Ovary (tissue), 7 donors: ENCODE measurements at regions not wholly inside any gene's neighbourhood (a gene's known extent, or its start where the extent isn't known, plus 50 kb on each side); places are given as distances from the start of the nearest gene placed in this dataset. TPM values are rescaled to one million over a fixed set of nuclear protein-coding genes. Genes with fewer than 3 reads are reported as not detected.
"Not testable (repeated sequence)": the region's sequence is repeated elsewhere in the genome, so short reads cannot be mapped to it uniquely, and the experiment has no call there.

ENCODE experiments used
- DNase-seq, 5 donors: peaks; one replicate each; pipeline ENCODE4 v3.0.0-alpha.2; 2019 to 2020
- H3K27ac ChIP-seq, 2 donors: fragments of 200-600 bp; one replicate each; pipeline versions ENCODE4 v1.5.1 to v1.8.0; 2019 to 2022
- H3K27me3 ChIP-seq: fragments of 200-600 bp; one replicate; pipeline ENCODE4 v1.8.0; 2022
- H3K36me3 ChIP-seq: fragments of 200-600 bp; sonication (generic); one replicate; pipeline ENCODE4 v1.5.1; 2019
- H3K4me1 ChIP-seq: one replicate; pipeline ENCODE4 v1.8.1; 2013; ENCODE audit warnings: mild to moderate bottlenecking, moderate library complexity; ENCODE audit not compliant: insufficient read depth
- H3K4me3 ChIP-seq: fragments of 200-600 bp; sonication (generic); one replicate; pipeline ENCODE4 v1.5.1; 2017
- H3K9me3 ChIP-seq, 2 donors: fragments of 200-600 bp in 1 of 2; sonication (generic) in 1 of 2; one replicate each; pipeline versions ENCODE4 v1.5.1 to v1.8.1; 2013 to 2019; ENCODE audit warnings: mild to moderate bottlenecking in 1 of 2, moderate library complexity in 1 of 2
- EP300 ChIP-seq: sonication (generic); formaldehyde crosslinking; IDR thresholded peaks from one replicate; pipeline ENCODE4 v1.6.1; 2017; ENCODE audit warnings: antibody characterized with exemption
- POLR2A ChIP-seq: fragments of 450-650 bp; IDR thresholded peaks from one replicate; pipeline ENCODE4 v1.6.1; 2017; ENCODE audit warnings: antibody characterized with exemption, mild to moderate bottlenecking, moderate library complexity
- WGBS, 3 donors: extraction: QIAGEN DNeasy Blood & Tissue Kit in 1 of 3; methylation state at CpG; one replicate each; pipeline versions ENCODE4 v1.1.5 to v1.1.7; 2013 to 2017; 5-methylcytosine and 5-hydroxymethylcytosine counted together
- intact Hi-C, 4 donors: fragments of 100-400 bp; cut with DNase I; formaldehyde crosslinking; loops; one replicate each; pipeline versions ENCODE4 v1.11.0 to v1.15.1; 2022 to 2023
- small RNA-seq: library from RNA; depleted of rRNA; stranded (forward); fragments of <200 nt; gene quantifications from one replicate; pipeline ENCODE3, GENCODE V24; 2016
- TF ChIP-seq, protein P1 (sequence below), 3 donors: fragments of 450-650 bp in 2 of 3; fragments of 200-600 bp in 1 of 3; IDR thresholded peaks; one replicate each; pipeline versions ENCODE4 v1.5.1 to v1.8.0; 2016 to 2022; ENCODE audit warnings: antibody characterized with exemption in 3 of 3, mild to moderate bottlenecking in 1 of 3
- donor health status: DM: no; HTN: no; CAD: no; lungs with moderate emphysema.
- donor health status: DM: no; HTN: no; CAD: no.
- donor health status: Bipolar disorder and iron deficiency.
- donor health status: DM: no; HTN: no; CAD: no.
- donor health status: DM: yes; HTN: yes; CAD: no.

DNA sequence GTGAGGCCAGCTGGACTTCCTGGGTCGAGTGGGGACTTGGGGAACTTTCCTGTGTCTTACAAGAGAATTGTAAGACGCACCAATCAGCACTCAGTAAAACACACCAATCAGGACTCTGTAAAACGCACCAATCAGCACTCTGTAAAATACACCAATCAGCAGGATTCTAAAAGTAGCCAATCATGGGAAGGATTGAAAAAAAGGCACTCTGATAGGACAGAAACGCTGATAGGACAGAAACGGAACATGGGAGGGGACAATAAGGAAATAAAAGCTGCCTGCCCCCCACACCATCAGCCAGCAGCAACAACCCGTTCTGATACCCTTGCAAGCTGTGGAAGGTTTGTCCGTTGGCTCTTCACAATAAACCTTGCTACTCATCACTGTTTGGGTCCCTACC is 73.1 kb upstream of the SGCG start:
- Histone ChIP-seq H3K27me3 (no peaks in the 10 kb centered on the region), H3K4me3 (no peak overlapping the region), H3K36me3 (no peaks in the 10 kb centered on the region), H3K9me3 (no peaks in the 10 kb centered on the region), H3K27ac (no peak overlapping the region), H3K4me1 (no peaks in the 10 kb centered on the region)
- 91 to 94% (median 92%) methylated on average over 7 of the region's 7 CpGs for WGBS, 3 donors
- TF ChIP-seq, protein P1, sequence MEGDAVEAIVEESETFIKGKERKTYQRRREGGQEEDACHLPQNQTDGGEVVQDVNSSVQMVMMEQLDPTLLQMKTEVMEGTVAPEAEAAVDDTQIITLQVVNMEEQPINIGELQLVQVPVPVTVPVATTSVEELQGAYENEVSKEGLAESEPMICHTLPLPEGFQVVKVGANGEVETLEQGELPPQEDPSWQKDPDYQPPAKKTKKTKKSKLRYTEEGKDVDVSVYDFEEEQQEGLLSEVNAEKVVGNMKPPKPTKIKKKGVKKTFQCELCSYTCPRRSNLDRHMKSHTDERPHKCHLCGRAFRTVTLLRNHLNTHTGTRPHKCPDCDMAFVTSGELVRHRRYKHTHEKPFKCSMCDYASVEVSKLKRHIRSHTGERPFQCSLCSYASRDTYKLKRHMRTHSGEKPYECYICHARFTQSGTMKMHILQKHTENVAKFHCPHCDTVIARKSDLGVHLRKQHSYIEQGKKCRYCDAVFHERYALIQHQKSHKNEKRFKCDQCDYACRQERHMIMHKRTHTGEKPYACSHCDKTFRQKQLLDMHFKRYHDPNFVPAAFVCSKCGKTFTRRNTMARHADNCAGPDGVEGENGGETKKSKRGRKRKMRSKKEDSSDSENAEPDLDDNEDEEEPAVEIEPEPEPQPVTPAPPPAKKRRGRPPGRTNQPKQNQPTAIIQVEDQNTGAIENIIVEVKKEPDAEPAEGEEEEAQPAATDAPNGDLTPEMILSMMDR (IDR thresholded peaks at IDR 0.05), result no peak
- TF ChIP-seq EP300 (no peak), POLR2A (no peak)
- no peak for DNase-seq
- intact Hi-C loops, result no loop called here

DNA sequence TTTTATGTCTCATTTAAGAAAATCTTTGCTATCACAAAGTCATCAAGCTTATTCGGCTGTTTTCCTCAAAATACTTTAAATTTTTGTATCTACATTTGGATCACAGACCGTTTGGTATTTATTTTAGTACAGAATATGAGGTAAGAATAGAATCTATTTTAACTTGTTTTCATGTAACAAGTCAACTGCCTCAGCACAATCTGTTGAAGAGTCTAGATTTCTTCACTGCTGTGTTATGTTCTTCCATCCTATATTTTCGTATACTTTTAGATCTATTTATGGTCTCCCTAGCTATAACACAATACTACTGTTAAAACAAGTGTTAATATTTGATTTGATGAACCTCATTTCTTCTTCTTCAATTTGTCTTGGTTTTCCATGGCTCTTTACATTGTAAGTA is 61.6 kb upstream of the SGCG start:
- DNase-seq, result no peak
- WGBS, 3 donors, result 67 to 72% (median 70%) methylated on average over 3 of the region's 3 CpGs
- intact Hi-C loops, result no loop called here
- H3K4me1 ChIP-seq, result no peaks in the 10 kb centered on the region
- H3K9me3 ChIP-seq, result peaks cover 0 to 4% of the 10 kb centered on the region in 2 donors
- H3K27ac ChIP-seq, result no peak overlapping the region
- TF ChIP-seq, protein P1 (IDR thresholded peaks at IDR 0.05), result no peak
- TF ChIP-seq EP300 (no peak), POLR2A (no peak)
- H3K27me3 ChIP-seq, result no peaks in the 10 kb centered on the region
- H3K36me3 ChIP-seq, result no peaks in the 10 kb centered on the region
- no peak overlapping the region for H3K4me3 ChIP-seq

DNA sequence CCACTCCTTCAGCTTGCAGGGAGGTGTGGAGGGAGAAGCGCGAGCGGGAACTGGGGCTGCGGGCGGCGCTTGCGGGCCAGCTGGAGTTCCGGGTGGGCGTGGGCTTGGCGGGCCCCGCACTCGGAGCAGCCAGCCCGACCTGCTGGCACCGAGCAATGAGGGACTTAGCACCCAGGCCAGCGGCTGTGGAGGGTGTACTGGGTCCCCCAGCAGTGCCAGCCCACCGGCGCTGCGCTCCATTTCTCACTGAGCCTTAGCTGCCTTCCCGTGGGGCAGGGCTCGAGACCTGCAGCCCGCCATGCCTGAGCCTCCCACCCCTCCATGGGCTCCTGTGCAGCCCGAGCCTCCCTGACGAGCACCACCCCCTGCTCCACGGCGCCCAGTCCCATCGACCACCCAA is 53.2 kb upstream of the SGCG start:
- H3K36me3 ChIP-seq, H3K27ac ChIP-seq, H3K4me3 ChIP-seq, intact Hi-C loops, H3K27me3 ChIP-seq, H3K9me3 ChIP-seq, DNase-seq, H3K4me1 ChIP-seq: not testable (repeated sequence)
- WGBS, 3 donors, result 91 to 97% (median 92%) methylated on average over 26 of the region's 26 CpGs

DNA sequence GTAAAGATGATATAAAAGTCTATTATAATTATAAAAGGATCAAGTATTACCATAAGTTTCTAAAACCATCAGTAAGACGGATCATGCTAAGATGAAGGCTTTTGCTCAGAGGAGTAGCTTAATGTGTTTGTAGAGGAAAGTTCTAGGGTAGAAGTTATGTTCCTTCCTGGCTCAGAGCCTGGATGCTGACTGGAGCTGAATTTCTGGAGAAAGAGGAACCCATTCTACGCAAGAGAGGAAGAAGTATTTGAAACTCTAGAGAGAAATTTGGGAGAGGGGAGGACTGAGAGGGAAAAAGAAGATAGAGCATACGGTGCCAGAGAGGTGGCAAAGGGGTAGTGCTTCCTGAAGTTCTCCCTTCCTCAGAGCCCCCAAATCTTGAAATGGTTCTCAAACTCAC is 51.4 kb upstream of the SGCG start:
- intact Hi-C loops, result no loop called here
- Histone ChIP-seq H3K9me3 (no peaks in the 10 kb centered on the region), H3K27me3 (no peaks in the 10 kb centered on the region), H3K36me3 (no peaks in the 10 kb centered on the region), H3K4me1 (no peaks in the 10 kb centered on the region), H3K27ac (no peak overlapping the region), H3K4me3 (no peak overlapping the region)
- DNase-seq, result no peak
- TF ChIP-seq EP300 (no peak), POLR2A (no peak)
- TF ChIP-seq, protein P1 (IDR thresholded peaks at IDR 0.05), result no peak
- WGBS, 3 donors, result 70 to 77% (median 73%) methylated on average over 3 of the region's 3 CpGs

Small RNAs in the stretch of these regions (small RNA-seq; reads per million reads assigned to genes)
- gene MTND3P1 (not detected), gene RF00049 (not detected)
